IMR-90 (cell line): ENCODE measurements at regions not wholly inside any gene's neighbourhood (a gene's known extent, or its start where the extent isn't known, plus 50 kb on each side); places are given as distances from the start of the nearest gene placed in this dataset.

ENCODE experiments used
- ATAC-seq: fragments of 200-7000 bp; cut with Tn5 transposase; 2 replicates; pipeline ENCODE4 v1.9.1; 2020; ENCODE audit warnings: low read depth, mild to moderate bottlenecking, moderate library complexity
- BruUV-seq: library from RNA; stranded (reverse); fragments of 400-500 nt; replicated peaks from 2 replicates; lab custom pipeline; 2021; lab: Mats Ljungman, UMichigan
- CTCF ChIA-PET: fragments of 300-600 bp; formaldehyde crosslinking; extraction: SDS; loops from one replicate; lab custom pipeline; 2021; ENCODE audit warnings: antibody characterized with exemption; lab: Yijun Ruan, JAX
- POLR2A ChIA-PET: fragments of 300-600 bp; sonication (Branson Sonifier 250); formaldehyde crosslinking; loops from one replicate; lab custom pipeline; 2022; ENCODE audit warnings: antibody characterized with exemption; ENCODE audit not compliant: unreplicated experiment; lab: Charles Lee
- DNase-seq: peaks from one replicate; pipeline ENCODE4 v3.0.0; 2013
- H2AFZ ChIP-seq: replicated peaks from 2 replicates; pipeline ENCODE3; 2013; ENCODE audit warnings: low read length, mild to moderate bottlenecking; ENCODE audit not compliant: poor library complexity
- H2AK5ac ChIP-seq: 2 replicates; pipeline ENCODE4 v1.6.1; 2013; ENCODE audit warnings: low read depth, low read length, inconsistent platforms
- H2AK9ac ChIP-seq: replicated peaks from 2 replicates; pipeline ENCODE3; 2013; ENCODE audit warnings: mild to moderate bottlenecking, low read depth, low read length, moderate library complexity; ENCODE audit not compliant: poor library complexity
- H2BK120ac ChIP-seq: 2 replicates; pipeline ENCODE4 v1.6.1; 2013; ENCODE audit warnings: low read depth, low read length, inconsistent platforms
- H2BK15ac ChIP-seq: 3 replicates; pipeline ENCODE4 v1.6.1; 2013; ENCODE audit warnings: low read depth, low read length, inconsistent platforms
- H2BK20ac ChIP-seq: 2 replicates; pipeline ENCODE4 v1.6.1; 2013; ENCODE audit warnings: low read depth, mild to moderate bottlenecking, inconsistent platforms, low read length, moderate library complexity
- H2BK5ac ChIP-seq: 2 replicates; pipeline ENCODE4 v1.6.1; 2013; ENCODE audit warnings: mild to moderate bottlenecking, low read depth, low read length, inconsistent platforms; ENCODE audit not compliant: poor library complexity, severe bottlenecking
- H3K14ac ChIP-seq: replicated peaks from 2 replicates; pipeline ENCODE4 v1.6.1; 2013; ENCODE audit warnings: low read depth, low read length, inconsistent platforms
- H3K18ac ChIP-seq: 2 replicates; pipeline ENCODE4 v1.6.1; 2013; ENCODE audit warnings: low read depth, low read length, control low read depth
- H3K23ac ChIP-seq: 2 replicates; pipeline ENCODE4 v1.6.1; 2013; ENCODE audit warnings: low read depth, low read length, inconsistent platforms
- H3K27ac ChIP-seq: 2 replicates; pipeline ENCODE4 v1.5.1; 2013; ENCODE audit warnings: mild to moderate bottlenecking, control low read depth, low read length; ENCODE audit not compliant: insufficient read depth
- H3K27me3 ChIP-seq: 2 replicates; pipeline ENCODE4 v1.6.1; 2013; ENCODE audit warnings: low read length; ENCODE audit not compliant: control insufficient read depth, insufficient read depth
- H3K36me3 ChIP-seq: 2 replicates; pipeline ENCODE4 v1.6.1; 2013; ENCODE audit warnings: low read length, mixed read lengths; ENCODE audit not compliant: control insufficient read depth, insufficient read depth
- H3K4ac ChIP-seq: 2 replicates; pipeline ENCODE4 v1.6.1; 2013; ENCODE audit warnings: low read depth, low read length, inconsistent platforms
- H3K4me1 ChIP-seq: 2 replicates; pipeline ENCODE4 v1.6.1; 2013; ENCODE audit warnings: low read length, mixed read lengths; ENCODE audit not compliant: control insufficient read depth, insufficient read depth
- H3K4me2 ChIP-seq: 2 replicates; pipeline ENCODE4 v1.6.1; 2013; ENCODE audit warnings: low read depth, mild to moderate bottlenecking, control low read depth, low read length, moderate library complexity
- H3K4me3 ChIP-seq: 2 replicates; pipeline ENCODE4 v1.5.1; 2013; ENCODE audit warnings: low read depth, mild to moderate bottlenecking, control low read depth, low read length, moderate library complexity; ENCODE audit not compliant: insufficient read depth
- H3K56ac ChIP-seq: 2 replicates; pipeline ENCODE4 v1.6.1; 2013; ENCODE audit warnings: low read length, inconsistent platforms; ENCODE audit not compliant: insufficient read depth; ENCODE audit errors: extremely low read depth
- H3K79me1 ChIP-seq, 2 experiments: 2 replicates each; pipeline ENCODE4 v1.6.1; 2013; ENCODE audit warnings: low read length in 2 of 2, inconsistent platforms in 1 of 2, low read depth in 1 of 2
- H3K9ac ChIP-seq: 2 replicates; pipeline ENCODE4 v1.6.1; 2013; ENCODE audit warnings: low read depth, low read length, control low read depth
- H3K9me1 ChIP-seq: 2 replicates; pipeline ENCODE4 v1.6.1; 2013; ENCODE audit warnings: low read length, inconsistent platforms; ENCODE audit not compliant: insufficient read depth
- H3K9me3 ChIP-seq: 2 replicates; pipeline ENCODE4 v1.6.1; 2013; ENCODE audit warnings: low read length; ENCODE audit not compliant: control insufficient read depth, insufficient read depth
- H4K20me1 ChIP-seq: 2 replicates; pipeline ENCODE4 v1.6.1; 2013; ENCODE audit warnings: low read length, inconsistent platforms; ENCODE audit not compliant: insufficient read depth
- H4K5ac ChIP-seq: 2 replicates; pipeline ENCODE4 v1.6.1; 2013; ENCODE audit warnings: mild to moderate bottlenecking, low read depth, low read length, control low read depth
- H4K8ac ChIP-seq, 2 experiments: 2 replicates each; pipeline ENCODE4 v1.6.1; 2013; ENCODE audit warnings: low read depth in 2 of 2, low read length in 2 of 2, control low read depth in 1 of 2, inconsistent platforms in 1 of 2
- H4K91ac ChIP-seq: 2 replicates; pipeline ENCODE4 v1.6.1; 2013; ENCODE audit warnings: low read depth, low read length, inconsistent platforms; ENCODE audit not compliant: insufficient read depth
- CHD1 ChIP-seq: IDR thresholded peaks from 2 replicates; pipeline ENCODE4 v1.6.1; 2012; ENCODE audit warnings: low read depth, low read length, improper control_type of control experiment
- FOS ChIP-seq: fragments of 150-350 bp; IDR thresholded peaks from 2 replicates; pipeline ENCODE4 v1.6.1; 2016; ENCODE audit warnings: low read depth, low read length
- MAZ ChIP-seq: IDR thresholded peaks from 2 replicates; pipeline ENCODE4 v1.6.1; 2012; ENCODE audit warnings: low read depth, mild to moderate bottlenecking, low read length, improper control_type of control experiment, moderate library complexity, borderline replicate concordance
- SMC3 ChIP-seq: fragments of 150-350 bp; IDR thresholded peaks from 2 replicates; pipeline ENCODE4 v1.6.1; 2016; ENCODE audit warnings: low read depth, mild to moderate bottlenecking, antibody characterized with exemption, low read length, moderate library complexity
- WGBS, 2 experiments: methylation state at CpG; one replicate each; pipeline versions ENCODE4 v1.1.5 to v1.1.7; 2013; ENCODE audit warnings: missing lambda C conversion rate in 2 of 2; ENCODE audit not compliant: insufficient read length in 1 of 2; ENCODE audit errors: extremely low coverage in 2 of 2; 5-methylcytosine and 5-hydroxymethylcytosine counted together
- dilution Hi-C: fragments of 300-500 bp; cut with HindIII; formaldehyde crosslinking; loops from one replicate; pipeline ENCODE4 v1.14.3; 2018; ENCODE audit warnings: low sequenced_read_pairs; ENCODE audit not compliant: unreplicated experiment
- in situ Hi-C: fragments of 300-500 bp; cut with MboI; formaldehyde crosslinking; loops from 3 replicates; pipeline ENCODE4 v1.14.3; 2019; ENCODE audit warnings: low sequenced_read_pairs, inconsistent platforms, mixed read lengths
- intact Hi-C: fragments of 100-400 bp; cut with micrococcal nuclease; formaldehyde crosslinking; loops from 2 replicates; pipeline ENCODE4 v1.10.0; 2022
- TF ChIP-seq, protein P1 (sequence below): conservative IDR thresholded peaks from 2 replicates; pipeline ENCODE4 v1.5.1; 2012; ENCODE audit warnings: mild to moderate bottlenecking, low read depth, low read length, improper control_type of control experiment

GRCh38 chr5:25006734-25007133 is 362.0 kb upstream of the CDH10 start:
- intact Hi-C loops, result no loop called here
- no peak overlapping the region for H4K8ac ChIP-seq
- in situ Hi-C loops, result no loop called here
- no peak overlapping the region for H2BK5ac ChIP-seq
- H4K91ac ChIP-seq, result no peak overlapping the region
- no peaks in the 10 kb centered on the region for H4K20me1 ChIP-seq
- no peaks in the 10 kb centered on the region for H3K36me3 ChIP-seq
- no peaks in the 10 kb centered on the region for H3K9me3 ChIP-seq
- no peaks in the 10 kb centered on the region for H3K79me1 ChIP-seq
- no peak overlapping the region for H3K4ac ChIP-seq
- TF ChIP-seq SMC3 (no peak), CHD1 (no peak), FOS (no peak), MAZ (no peak)
- TF ChIP-seq, protein P1, sequence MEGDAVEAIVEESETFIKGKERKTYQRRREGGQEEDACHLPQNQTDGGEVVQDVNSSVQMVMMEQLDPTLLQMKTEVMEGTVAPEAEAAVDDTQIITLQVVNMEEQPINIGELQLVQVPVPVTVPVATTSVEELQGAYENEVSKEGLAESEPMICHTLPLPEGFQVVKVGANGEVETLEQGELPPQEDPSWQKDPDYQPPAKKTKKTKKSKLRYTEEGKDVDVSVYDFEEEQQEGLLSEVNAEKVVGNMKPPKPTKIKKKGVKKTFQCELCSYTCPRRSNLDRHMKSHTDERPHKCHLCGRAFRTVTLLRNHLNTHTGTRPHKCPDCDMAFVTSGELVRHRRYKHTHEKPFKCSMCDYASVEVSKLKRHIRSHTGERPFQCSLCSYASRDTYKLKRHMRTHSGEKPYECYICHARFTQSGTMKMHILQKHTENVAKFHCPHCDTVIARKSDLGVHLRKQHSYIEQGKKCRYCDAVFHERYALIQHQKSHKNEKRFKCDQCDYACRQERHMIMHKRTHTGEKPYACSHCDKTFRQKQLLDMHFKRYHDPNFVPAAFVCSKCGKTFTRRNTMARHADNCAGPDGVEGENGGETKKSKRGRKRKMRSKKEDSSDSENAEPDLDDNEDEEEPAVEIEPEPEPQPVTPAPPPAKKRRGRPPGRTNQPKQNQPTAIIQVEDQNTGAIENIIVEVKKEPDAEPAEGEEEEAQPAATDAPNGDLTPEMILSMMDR, result no peak
- ChIA-PET CTCF (no interaction called here), POLR2A (no interaction called here)
- no peak overlapping the region for H2BK20ac ChIP-seq
- H3K4me3 ChIP-seq, result no peak overlapping the region
- no peak for ATAC-seq
- no peak overlapping the region for H3K23ac ChIP-seq
- no peaks in the 10 kb centered on the region for H3K9me1 ChIP-seq
- dilution Hi-C loops, result no loop called here
- DNase-seq, result no peak
- no peak overlapping the region for H3K14ac ChIP-seq
- H3K18ac ChIP-seq, result no peak overlapping the region
- no peaks in the 10 kb centered on the region for H3K27me3 ChIP-seq
- H3K4me2 ChIP-seq, result no peak overlapping the region
- no peak overlapping the region for H2AFZ ChIP-seq
- H3K9ac ChIP-seq, result no peak overlapping the region
- H4K5ac ChIP-seq, result no peak overlapping the region
- BruUV-seq, result no TSS peak
- no peak overlapping the region for H2BK15ac ChIP-seq
- WGBS, 2 experiments, result 0% methylated on average over 1 of the region's 2 CpGs; no CpG with 5 or more reads in 1 of the 2 experiments
- no peak overlapping the region for H2BK120ac ChIP-seq
- no peak overlapping the region for H2AK9ac ChIP-seq
- H2AK5ac ChIP-seq, result no peak overlapping the region
- H3K56ac ChIP-seq, result no peak overlapping the region
- no peaks in the 10 kb centered on the region for H3K4me1 ChIP-seq
- H3K27ac ChIP-seq, result no peak overlapping the region
